ENCODE measurements at regions not wholly inside any gene's neighbourhood (a gene's known extent, or its start where the extent isn't known, plus 50 kb on each side); places are given as distances from the start of the nearest gene placed in this dataset.

DNA sequence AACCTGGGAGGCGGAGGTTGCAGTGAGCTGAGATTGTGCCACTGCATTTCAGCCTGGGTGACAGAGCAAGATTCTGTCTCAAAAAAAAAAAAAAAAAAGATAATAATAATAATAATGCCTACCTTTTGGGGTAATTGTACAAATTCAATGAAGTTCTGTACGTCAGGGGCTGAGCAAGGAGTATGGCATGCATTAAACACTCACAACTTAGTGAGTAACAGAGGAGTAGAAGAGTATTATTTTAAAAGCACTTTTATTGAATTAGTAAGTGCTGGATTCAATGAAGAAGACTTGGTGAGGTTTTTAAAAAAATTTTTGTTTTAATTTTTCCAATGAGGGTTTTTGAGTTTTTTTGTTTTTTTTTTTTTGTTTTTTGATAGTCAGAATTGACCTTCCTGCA is 783.6 kb upstream of the TBX3 start:
- TF ChIP-seq, protein P1, sequence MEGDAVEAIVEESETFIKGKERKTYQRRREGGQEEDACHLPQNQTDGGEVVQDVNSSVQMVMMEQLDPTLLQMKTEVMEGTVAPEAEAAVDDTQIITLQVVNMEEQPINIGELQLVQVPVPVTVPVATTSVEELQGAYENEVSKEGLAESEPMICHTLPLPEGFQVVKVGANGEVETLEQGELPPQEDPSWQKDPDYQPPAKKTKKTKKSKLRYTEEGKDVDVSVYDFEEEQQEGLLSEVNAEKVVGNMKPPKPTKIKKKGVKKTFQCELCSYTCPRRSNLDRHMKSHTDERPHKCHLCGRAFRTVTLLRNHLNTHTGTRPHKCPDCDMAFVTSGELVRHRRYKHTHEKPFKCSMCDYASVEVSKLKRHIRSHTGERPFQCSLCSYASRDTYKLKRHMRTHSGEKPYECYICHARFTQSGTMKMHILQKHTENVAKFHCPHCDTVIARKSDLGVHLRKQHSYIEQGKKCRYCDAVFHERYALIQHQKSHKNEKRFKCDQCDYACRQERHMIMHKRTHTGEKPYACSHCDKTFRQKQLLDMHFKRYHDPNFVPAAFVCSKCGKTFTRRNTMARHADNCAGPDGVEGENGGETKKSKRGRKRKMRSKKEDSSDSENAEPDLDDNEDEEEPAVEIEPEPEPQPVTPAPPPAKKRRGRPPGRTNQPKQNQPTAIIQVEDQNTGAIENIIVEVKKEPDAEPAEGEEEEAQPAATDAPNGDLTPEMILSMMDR (IDR thresholded peaks at IDR 0.05; ENCODE audit: low read depth, low read length) = no peak
- no peak for TF ChIP-seq POLR2A (IDR thresholded peaks at IDR 0.05; ENCODE audit: extremely low read depth, insufficient read length)
- TF ChIP-seq, protein P2, sequence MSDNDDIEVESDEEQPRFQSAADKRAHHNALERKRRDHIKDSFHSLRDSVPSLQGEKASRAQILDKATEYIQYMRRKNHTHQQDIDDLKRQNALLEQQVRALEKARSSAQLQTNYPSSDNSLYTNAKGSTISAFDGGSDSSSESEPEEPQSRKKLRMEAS (IDR thresholded peaks at IDR 0.05; ENCODE audit: low read depth, low read length) = no peak
- no peak for TF ChIP-seq MYC (IDR thresholded peaks at IDR 0.05; ENCODE audit: low read depth, low read length)
- no peak for DNase-seq (ENCODE audit: low read depth)
- no peak overlapping the region for H3K4me3 ChIP-seq (ENCODE audit: low read depth, low read length)

DNA sequence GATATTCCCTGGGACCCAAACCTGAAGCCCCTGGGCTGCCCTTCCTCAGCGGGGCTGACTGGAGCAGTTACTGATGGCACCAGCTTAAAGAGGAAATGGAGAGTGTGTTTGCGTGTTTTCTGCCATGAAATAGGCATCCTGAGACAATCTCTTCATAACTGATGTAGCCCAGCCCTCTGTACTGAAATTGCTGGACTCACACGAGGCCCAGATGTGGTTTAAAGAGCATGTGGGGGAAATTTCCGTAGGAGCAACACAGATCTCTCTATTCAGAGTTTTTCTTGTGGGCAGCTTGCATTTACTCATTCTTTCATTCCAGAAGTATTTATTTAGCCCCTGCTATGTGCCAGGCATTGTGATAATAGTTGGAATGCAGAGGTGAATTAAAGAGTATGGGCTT is 782.1 kb upstream of the TBX3 start:
- TF ChIP-seq MYC (IDR thresholded peaks at IDR 0.05; ENCODE audit: low read depth, low read length) (no peak), POLR2A (IDR thresholded peaks at IDR 0.05; ENCODE audit: extremely low read depth, insufficient read length) (no peak)
- TF ChIP-seq, protein P1 (IDR thresholded peaks at IDR 0.05; ENCODE audit: low read depth, low read length) = no peak
- TF ChIP-seq, protein P2 (IDR thresholded peaks at IDR 0.05; ENCODE audit: low read depth, low read length) = no peak
- no peak for DNase-seq (ENCODE audit: low read depth)
- H3K4me3 ChIP-seq (ENCODE audit: low read depth, low read length) = no peak overlapping the region

DNA sequence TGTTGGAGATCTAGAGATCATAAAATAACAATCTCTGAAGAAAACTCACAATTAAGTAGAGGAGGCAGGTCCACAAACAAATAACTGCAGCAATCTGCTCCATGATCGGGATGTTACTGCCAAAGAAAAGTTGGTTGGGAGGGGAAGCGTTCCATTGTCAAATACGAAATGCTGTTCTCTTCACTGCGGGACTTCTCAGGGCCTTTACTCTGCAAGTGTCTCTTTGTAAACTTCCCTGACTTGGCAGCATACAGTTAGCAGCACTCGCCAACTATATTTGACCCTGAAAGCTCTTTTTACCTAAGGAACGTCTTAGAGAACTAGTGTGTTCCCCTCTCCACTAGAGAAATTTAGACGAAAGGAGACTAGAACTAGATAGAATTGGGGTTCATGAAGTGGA is 780.7 kb upstream of the TBX3 start:
- TF ChIP-seq, protein P2 (IDR thresholded peaks at IDR 0.05; ENCODE audit: low read depth, low read length) = no peak
- TF ChIP-seq MYC (IDR thresholded peaks at IDR 0.05; ENCODE audit: low read depth, low read length) (no peak), POLR2A (IDR thresholded peaks at IDR 0.05; ENCODE audit: extremely low read depth, insufficient read length) (no peak)
- TF ChIP-seq, protein P1 (IDR thresholded peaks at IDR 0.05; ENCODE audit: low read depth, low read length) = no peak
- H3K4me3 ChIP-seq (ENCODE audit: low read depth, low read length) = no peak overlapping the region
- DNase-seq (ENCODE audit: low read depth) = no peak

DNA sequence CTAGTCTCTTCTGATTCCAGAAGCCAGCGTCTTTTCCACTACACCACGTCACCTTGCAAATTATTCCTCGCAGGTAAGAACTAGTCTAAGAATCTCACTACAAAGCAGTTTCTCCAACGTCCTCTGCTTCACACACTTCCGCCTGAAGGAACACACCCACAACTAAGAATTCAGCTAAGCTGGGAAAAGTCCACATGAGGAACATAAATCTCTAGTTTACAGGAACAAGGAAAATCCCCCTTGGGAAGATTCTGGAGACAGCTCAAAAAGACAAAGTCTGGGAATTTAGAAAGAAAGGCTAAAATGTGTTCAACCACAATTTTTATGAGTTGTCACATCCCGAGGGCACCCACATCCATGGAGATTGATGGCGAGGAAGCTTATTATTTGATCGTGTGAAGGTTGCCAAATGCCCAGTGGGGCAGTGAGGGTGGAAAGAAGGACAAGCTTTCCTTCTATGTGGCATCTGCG is 780.2 kb upstream of the TBX3 start:
- TF ChIP-seq MYC (IDR thresholded peaks at IDR 0.05; ENCODE audit: low read depth, low read length) = no peak
- TF ChIP-seq POLR2A (IDR thresholded peaks at IDR 0.05; ENCODE audit: extremely low read depth, insufficient read length) = no peak
- TF ChIP-seq, protein P1 (IDR thresholded peaks at IDR 0.05; ENCODE audit: low read depth, low read length) = no peak
- TF ChIP-seq, protein P2 (IDR thresholded peaks at IDR 0.05; ENCODE audit: low read depth, low read length) = no peak
- no peak for DNase-seq (ENCODE audit: low read depth)
- H3K4me3 ChIP-seq (ENCODE audit: low read depth, low read length) = no peak overlapping the region

DNA sequence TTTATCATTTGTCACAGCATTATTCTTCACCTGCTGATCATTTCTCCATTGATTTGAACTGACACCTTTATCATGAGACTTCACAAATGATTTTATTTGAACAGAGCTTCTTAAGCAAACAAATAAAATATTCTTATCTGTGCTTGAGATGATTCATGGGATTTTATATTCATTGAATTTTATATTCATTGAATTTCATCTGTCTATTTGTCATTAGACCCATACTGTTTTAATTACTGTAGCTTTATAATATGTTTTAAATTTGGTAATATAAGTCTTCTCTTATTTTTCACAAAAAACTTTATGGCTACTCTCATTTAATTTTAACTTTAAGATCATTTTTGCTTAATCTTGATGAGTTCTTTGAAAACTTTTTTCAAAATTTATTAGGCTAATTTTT is 777.4 kb upstream of the TBX3 start:
- no peak overlapping the region for H3K4me3 ChIP-seq (ENCODE audit: low read depth, low read length)
- no peak for DNase-seq (ENCODE audit: low read depth)
- TF ChIP-seq, protein P2 (IDR thresholded peaks at IDR 0.05; ENCODE audit: low read depth, low read length) = no peak
- TF ChIP-seq, protein P1 (IDR thresholded peaks at IDR 0.05; ENCODE audit: low read depth, low read length) = no peak
- TF ChIP-seq POLR2A (IDR thresholded peaks at IDR 0.05; ENCODE audit: extremely low read depth, insufficient read length) (no peak), MYC (IDR thresholded peaks at IDR 0.05; ENCODE audit: low read depth, low read length) (no peak)
